Eye (tissue), 1 donor: ENCODE measurements at regions not wholly inside any gene's neighbourhood (a gene's known extent, or its start where the extent isn't known, plus 50 kb on each side); places are given as distances from the start of the nearest gene placed in this dataset.
A peak's percentile ranks its signal among the peaks of the same experiment; 100 is the strongest.
"Not testable (repeated sequence)": the region's sequence is repeated elsewhere in the genome, so short reads cannot be mapped to it uniquely, and the experiment has no call there.

Experiments used
- DNase-seq: peaks from one replicate; pipeline ENCODE4 v3.0.0-alpha.2; 2015

GRCh38 chr11:43177975-43178374 is 133.8 kb upstream of the API5 start:
- DNase-seq, result no peak

- not testable (repeated sequence) for DNase-seq
Observed at GRCh38 chr11:43194459-43194858, 117.3 kb upstream of the API5 start.

- DNase-seq, result peak; percentile 2
Observed at GRCh38 chr11:43197379-43197778, 114.4 kb upstream of the API5 start.

GRCh38 chr11:43200031-43200430 is 111.8 kb upstream of the API5 start:
- no peak for DNase-seq

GRCh38 chr11:43212279-43212678 is 99.5 kb upstream of the API5 start:
- DNase-seq, result no peak

- no peak for DNase-seq
Observed at GRCh38 chr11:43214471-43214870, 97.3 kb upstream of the API5 start.

- DNase-seq, result no peak
Observed at GRCh38 chr11:43217849-43218248, 93.9 kb upstream of the API5 start.

- DNase-seq, result no peak
Observed at GRCh38 chr11:43222215-43222614, 89.6 kb upstream of the API5 start.

- DNase-seq, result no peak
Observed at GRCh38 chr11:43223026-43223425, 88.8 kb upstream of the API5 start.

GRCh38 chr11:43234881-43235280 is 76.9 kb upstream of the API5 start:
- peak; percentile 50 for DNase-seq

- DNase-seq, result no peak
Observed at GRCh38 chr11:43238341-43238740, 73.5 kb upstream of the API5 start.

GRCh38 chr11:43239791-43240190 is 72.0 kb upstream of the API5 start:
- no peak for DNase-seq

GRCh38 chr11:43242401-43242800 is 69.4 kb upstream of the API5 start:
- DNase-seq, result no peak

GRCh38 chr11:43243927-43244326 is 67.9 kb upstream of the API5 start:
- no peak for DNase-seq

- DNase-seq, result no peak
Observed at GRCh38 chr11:43245466-43245865, 66.3 kb upstream of the API5 start.

- DNase-seq, result peak; percentile 24
Observed at GRCh38 chr11:43250309-43250708, 61.5 kb upstream of the API5 start.

GRCh38 chr11:43261775-43262174 is 50.0 kb upstream of the API5 start:
- DNase-seq, result no peak
